MG63 (cell line): ENCODE measurements at regions not wholly inside any gene's neighbourhood (a gene's known extent, or its start where the extent isn't known, plus 50 kb on each side); places are given as distances from the start of the nearest gene placed in this dataset.

Experiments used
- DNase-seq: peaks from one replicate; pipeline ENCODE4 v3.0.0-alpha.2; 2020
- H3K27me3 ChIP-seq: fragments of 250-450 bp; sonication (Bioruptor Pico); 2 replicates; pipeline ENCODE4 v1.5.1; 2020; ENCODE audit warnings: mild to moderate bottlenecking, moderate library complexity
- H3K36me3 ChIP-seq: fragments of 250-450 bp; sonication (Bioruptor Pico); 2 replicates; pipeline ENCODE4 v1.5.1; 2020; ENCODE audit warnings: mild to moderate bottlenecking, moderate library complexity
- H3K4me3 ChIP-seq: fragments of 250-450 bp; sonication (Bioruptor Pico); 2 replicates; pipeline ENCODE4 v1.5.1; 2020; ENCODE audit warnings: mild to moderate bottlenecking, moderate library complexity
- H3K9me3 ChIP-seq: fragments of 250-450 bp; sonication (Bioruptor Pico); 2 replicates; pipeline ENCODE4 v1.5.1; 2020; ENCODE audit warnings: mild to moderate bottlenecking, moderate library complexity

DNA sequence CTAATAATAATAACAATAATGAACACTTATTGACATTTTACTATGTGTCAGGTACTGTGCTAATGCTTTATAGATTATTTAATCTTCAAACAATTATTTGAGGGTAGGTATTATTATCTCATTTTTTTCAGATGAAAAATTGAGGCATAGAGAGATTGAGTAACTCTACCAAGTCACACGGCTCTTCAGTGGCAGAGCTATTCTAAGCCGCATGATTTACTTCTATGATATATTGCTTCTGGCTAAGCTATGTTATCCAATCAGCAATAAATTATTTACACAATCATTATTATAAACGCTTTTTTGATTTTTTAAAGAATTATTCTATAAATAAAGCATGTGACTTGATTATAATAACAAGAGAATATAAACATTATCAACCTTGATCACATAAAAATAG, 80.0 kb downstream of the TMEM30B start:
- no peak for DNase-seq
- Histone ChIP-seq H3K36me3 (no peaks in the 10 kb centered on the region), H3K9me3 (no peaks in the 10 kb centered on the region), H3K4me3 (no peak overlapping the region), H3K27me3 (no peaks in the 10 kb centered on the region)

DNA sequence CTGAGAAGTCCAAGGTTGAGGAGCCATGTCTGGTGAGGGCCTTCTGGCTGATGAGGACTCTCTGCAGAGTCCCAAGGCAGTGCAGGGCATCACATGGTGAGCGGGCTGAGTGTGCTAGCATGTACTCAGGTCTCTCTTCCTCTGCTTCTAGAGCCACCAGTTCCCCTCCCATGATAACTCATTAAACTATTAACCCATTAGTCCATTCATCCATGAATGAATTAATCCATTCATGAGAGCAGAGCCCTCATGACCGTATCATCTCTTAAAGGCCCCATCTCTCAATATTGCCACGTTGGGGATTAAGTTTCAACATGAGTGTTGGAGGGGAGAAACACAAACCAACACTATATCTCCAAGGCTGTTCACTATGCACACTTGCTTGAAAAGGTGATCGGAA, 83.7 kb downstream of the TMEM30B start:
- H3K9me3 ChIP-seq = no peaks in the 10 kb centered on the region
- no peak for DNase-seq
- H3K36me3 ChIP-seq = no peaks in the 10 kb centered on the region
- H3K4me3 ChIP-seq = no peak overlapping the region
- no peaks in the 10 kb centered on the region for H3K27me3 ChIP-seq

DNA sequence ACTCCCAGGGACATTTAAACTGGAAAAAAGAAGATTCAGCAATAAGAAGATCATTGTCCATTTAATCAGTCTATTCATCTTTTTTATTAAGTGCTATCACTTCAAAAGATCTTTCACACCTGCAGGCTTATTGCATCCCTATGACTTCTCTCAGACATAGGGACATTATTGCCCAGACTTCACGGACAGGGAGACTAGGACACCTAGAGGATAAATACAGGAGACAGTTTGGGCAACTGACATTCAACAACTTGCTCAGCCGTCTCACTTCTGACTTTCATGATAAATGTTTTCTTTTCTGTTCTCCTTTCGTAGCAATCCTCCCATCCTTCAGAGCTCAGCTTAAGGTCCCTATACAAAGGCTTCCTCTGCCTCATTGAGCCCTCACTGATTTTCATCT, 84.3 kb downstream of the TMEM30B start:
- Histone ChIP-seq H3K36me3 (no peaks in the 10 kb centered on the region), H3K27me3 (no peaks in the 10 kb centered on the region), H3K9me3 (no peaks in the 10 kb centered on the region), H3K4me3 (no peak overlapping the region)
- DNase-seq = no peak

DNA sequence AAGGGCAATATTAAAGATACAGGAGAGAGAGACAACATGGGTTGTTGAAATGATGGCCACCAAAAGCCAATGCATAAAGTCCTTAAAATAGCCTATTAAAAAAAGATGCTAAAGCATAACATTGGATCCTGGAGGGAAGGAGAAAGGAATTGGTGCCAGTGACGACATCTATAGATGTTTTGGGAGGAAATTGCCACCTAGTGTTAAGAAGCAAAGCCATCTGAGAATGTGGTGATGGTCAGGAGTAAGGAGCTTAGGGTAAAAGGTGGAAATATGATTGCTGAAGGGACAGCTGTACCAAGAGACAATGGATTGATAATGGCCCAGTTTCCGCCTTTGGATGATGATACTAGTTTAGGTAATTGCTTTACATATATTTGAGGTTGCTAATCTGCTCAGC, 85.1 kb downstream of the TMEM30B start:
- H3K36me3 ChIP-seq = no peaks in the 10 kb centered on the region
- no peak for DNase-seq
- H3K9me3 ChIP-seq = no peaks in the 10 kb centered on the region
- H3K27me3 ChIP-seq = no peaks in the 10 kb centered on the region
- H3K4me3 ChIP-seq = no peak overlapping the region

DNA sequence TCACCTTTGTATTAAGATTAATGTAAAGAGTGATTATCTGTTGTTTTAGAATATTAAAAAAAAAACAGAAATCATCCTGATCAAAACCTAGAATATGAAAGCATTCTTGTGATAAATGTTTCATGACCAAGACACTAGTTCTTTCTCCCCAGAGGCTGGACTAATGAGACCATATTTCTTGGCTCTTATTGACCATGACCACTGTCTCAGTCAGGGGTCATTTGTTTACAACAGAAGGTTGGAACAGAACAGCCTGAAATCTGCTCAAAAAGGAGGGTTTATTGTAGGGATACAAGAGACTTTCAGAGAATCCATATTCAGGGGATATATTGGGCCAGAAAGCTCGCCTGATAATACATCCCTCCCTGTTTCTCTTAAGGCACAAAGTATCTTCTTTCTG, 87.7 kb downstream of the TMEM30B start:
- Histone ChIP-seq H3K27me3 (no peaks in the 10 kb centered on the region), H3K9me3 (no peaks in the 10 kb centered on the region), H3K4me3 (no peak overlapping the region), H3K36me3 (no peaks in the 10 kb centered on the region)
- no peak for DNase-seq

DNA sequence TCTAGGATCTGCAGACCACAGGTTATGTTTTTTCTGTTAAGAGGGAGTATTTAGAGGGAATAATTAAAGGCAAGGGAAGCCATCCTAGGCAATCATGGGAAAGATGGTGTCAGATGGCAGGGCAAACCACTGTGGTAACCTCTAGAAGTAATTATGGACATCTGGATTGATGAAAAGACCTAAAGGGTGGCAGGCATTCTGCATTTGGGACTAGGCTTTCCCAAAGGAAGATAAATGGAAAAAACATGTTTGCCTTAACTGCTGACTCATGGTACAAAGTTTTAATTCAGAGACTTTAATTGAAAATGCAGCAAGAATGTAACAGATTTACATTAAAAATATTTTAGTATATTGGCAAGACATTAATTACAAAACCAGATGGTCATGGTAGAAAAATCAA, 88.1 kb downstream of the TMEM30B start:
- no peaks in the 10 kb centered on the region for H3K9me3 ChIP-seq
- no peak overlapping the region for H3K4me3 ChIP-seq
- H3K27me3 ChIP-seq = no peaks in the 10 kb centered on the region
- DNase-seq = no peak
- H3K36me3 ChIP-seq = no peaks in the 10 kb centered on the region

DNA sequence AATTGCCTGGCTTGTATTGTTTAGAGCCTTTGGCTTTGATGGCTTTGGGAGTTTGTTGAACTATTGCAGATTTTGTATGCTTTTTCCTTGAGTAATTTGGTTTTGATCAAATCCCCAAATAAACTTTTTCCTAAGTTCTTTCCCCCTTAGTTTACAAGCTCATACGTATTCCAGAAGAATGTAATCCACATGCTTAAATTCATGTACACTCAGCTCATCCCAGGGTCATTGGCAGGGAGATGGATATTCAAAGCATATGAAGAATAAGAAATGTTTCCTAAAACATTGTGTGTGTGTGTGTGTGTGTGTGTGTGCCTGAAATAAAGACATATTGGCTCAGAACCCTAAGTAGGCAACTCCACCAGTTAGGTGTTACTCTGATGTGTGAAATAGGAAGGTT, 89.4 kb downstream of the TMEM30B start:
- no peak for DNase-seq
- Histone ChIP-seq H3K36me3 (no peaks in the 10 kb centered on the region), H3K27me3 (no peaks in the 10 kb centered on the region), H3K9me3 (no peaks in the 10 kb centered on the region), H3K4me3 (no peak overlapping the region)

DNA sequence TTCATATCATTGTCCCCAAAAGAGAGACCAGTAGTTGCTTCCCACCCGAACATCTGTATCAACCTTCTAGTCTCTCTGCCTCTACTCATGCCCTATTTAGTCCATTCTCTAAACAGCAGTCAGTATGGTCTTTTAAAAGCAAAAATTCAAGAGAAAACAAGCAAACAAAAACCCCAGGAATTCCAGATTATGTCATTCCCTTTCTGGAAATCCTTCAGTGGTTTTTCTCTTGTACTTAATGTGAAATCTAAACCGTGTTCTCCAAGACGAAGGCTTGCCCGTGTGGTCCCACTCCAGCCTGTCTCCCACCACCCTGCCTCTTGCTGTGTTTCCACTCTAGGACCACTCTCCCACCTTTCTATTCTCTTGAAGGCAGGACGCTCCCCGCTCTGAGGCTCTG, 90.8 kb downstream of the TMEM30B start:
- Histone ChIP-seq H3K36me3 (no peaks in the 10 kb centered on the region), H3K9me3 (no peaks in the 10 kb centered on the region), H3K27me3 (no peaks in the 10 kb centered on the region), H3K4me3 (no peak overlapping the region)
- no peak for DNase-seq

DNA sequence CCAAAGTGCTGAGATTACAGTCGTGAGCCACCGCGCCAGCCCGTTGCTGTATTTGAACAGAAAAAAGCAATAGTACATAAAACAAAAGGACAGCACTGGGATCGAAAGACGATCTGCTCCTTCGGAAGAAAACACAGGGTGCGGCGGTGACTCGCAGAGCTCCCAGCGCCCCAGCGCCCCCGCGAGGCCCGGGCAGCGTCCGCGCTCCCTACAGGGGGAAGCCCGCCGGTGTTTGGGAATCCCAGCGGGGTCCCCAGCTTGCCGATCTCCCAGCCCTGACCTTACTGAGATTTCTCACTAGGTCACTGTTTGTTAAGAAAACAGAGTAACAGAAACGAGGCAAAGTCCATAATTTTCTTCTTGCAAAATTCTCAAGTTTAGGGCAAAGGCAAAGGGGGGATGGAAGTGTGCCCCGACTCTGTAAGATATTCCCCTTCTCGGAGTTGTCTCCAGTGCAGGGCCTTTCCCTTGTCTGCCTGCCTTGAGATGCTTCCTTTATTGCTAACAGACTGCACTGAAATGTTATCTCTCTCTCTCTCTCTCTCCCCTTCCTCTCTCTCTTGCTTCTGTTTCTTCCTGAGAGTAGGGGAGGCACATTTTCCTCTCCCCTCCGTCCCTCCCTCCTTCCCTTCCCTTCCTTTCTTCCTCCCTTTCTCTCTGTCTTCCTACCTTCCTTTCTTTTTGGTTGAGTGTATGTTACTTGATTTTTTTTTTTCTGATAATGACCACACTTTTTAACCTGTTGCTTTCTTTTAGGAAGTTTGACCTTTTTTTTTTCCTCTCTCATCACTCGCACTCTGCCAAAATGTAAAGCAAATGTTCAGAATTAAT, 91.9 kb downstream of the TMEM30B start:
- DNase-seq = no peak
- Histone ChIP-seq H3K4me3 (no peak overlapping the region), H3K9me3 (no peaks in the 10 kb centered on the region)

DNA sequence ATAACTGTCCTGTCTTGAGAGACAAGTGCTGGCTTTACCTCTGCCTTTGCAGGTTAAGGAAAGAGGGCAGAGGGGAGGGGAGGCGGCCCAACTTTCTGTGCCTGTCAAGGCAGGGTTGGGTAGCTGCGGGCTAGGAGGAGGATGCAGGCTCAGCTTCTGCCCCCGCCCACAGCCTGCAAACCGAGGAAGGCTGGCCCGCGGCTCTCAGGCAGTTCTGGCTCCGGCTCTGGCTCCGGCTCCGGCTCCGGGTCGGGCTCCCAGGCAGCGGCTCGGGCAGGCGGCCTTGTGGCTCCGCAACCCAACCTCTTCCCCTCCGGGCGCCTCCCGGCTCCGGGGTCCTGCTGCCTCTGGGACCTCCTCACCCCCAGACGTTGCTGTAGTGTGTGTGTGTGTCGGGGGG, 92.9 kb downstream of the TMEM30B start:
- Histone ChIP-seq H3K4me3 (no peak overlapping the region), H3K27me3 (no peaks in the 10 kb centered on the region), H3K36me3 (no peaks in the 10 kb centered on the region), H3K9me3 (no peaks in the 10 kb centered on the region)
- DNase-seq = no peak

More for the DNA sequence above, 91.9 kb downstream of the TMEM30B start:
- no peaks in the 10 kb centered on the region for H3K27me3 ChIP-seq
- no peaks in the 10 kb centered on the region for H3K36me3 ChIP-seq

DNA sequence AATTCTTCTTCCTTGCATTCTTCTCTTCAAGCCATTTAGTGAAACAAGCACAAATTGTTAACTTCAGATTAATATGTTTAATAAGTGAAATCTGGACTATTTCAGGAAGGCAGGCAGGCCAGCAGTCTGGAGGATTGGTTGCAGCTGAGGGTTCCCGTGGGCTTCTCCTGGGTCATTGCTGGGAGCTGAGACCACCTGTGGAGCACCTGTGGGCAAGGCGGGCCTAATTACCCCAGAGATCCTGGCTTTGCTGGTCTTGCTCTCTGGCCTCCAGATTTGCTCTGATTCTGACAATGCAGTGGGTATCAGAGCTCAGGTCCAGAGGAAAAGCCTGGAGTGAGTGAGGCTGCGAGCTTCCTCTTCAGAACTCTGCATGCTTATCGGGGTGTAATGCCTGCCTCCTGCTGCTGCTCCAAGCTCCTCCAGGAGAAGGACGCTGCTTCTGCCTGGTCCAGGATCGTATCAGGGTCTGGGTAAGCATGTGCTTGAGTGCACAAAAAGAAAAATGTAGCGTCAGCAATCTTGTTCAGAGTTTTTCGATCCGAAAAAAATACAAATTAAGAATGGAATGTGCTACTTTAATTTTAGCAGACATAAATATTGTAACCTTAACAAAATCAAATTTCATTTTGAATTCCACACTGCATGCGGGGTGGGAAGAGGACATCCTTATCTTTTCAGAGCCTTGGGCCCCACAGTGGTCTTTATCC, 93.8 kb downstream of the TMEM30B start:
- Histone ChIP-seq H3K36me3 (no peaks in the 10 kb centered on the region), H3K27me3 (no peaks in the 10 kb centered on the region), H3K9me3 (no peaks in the 10 kb centered on the region), H3K4me3 (no peak overlapping the region)
- no peak for DNase-seq

DNA sequence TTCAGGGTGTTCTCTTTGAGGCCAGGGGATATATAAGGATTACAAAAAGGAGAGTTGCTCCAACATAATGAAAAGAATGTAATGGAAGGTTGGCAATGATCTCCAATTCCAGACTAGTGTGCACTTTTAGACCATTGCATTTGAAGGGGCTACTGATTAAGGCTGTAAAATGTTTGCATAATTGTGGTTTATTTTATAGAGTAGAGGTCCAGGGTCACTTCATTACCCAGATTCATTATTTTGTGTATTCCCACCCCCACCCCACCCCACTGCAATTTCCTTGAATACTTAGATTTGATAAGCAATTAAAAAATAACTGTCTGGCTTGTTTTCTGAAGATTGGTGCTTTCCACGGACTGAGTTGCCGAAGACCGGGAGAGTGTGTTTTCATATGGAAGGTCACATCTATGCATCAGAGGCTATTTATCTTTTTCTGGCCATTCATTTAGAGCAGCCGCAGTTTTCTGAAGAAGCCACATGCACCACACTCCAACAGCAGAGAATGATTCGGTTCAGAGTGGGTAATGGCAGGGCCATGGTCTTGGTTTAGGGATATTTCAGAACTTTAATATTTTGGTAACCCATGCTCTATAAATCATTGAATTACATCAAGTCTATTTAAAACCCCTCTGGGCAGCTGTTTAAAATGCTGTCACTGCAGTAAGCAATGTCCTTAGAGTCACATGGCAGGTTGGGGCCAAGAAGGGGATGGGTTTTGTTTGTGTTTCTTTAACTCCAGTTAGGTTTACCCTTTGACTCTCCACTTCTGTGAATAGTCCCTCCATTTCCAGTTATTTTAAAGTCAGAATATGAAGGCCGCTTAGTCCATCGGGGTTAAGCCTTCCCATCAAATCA, 94.6 kb downstream of the TMEM30B start:
- no peak for DNase-seq

DNA sequence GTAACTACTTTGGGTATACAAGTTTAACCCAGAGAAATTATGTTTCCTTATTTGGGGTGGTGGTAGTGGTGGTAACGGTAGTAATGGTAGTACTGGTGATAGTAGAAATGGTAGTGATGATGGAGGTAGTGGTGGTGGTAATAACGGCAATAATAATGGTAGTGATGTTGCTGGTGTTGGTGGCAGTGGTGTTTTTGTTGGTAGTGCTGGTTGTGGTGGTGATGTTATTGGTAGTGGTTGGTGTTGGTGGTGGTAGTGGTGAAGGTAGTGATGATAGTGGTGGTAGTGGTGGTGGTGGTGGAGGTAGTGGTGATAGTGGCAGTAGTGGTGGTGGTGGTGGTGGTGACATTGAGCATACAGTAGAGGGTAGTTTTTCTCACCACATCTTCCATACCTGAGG, 95.6 kb downstream of the TMEM30B start:
- no peak overlapping the region for H3K4me3 ChIP-seq
- no peaks in the 10 kb centered on the region for H3K36me3 ChIP-seq
- DNase-seq = no peak
- no peaks in the 10 kb centered on the region for H3K27me3 ChIP-seq
- no peaks in the 10 kb centered on the region for H3K9me3 ChIP-seq

More for the DNA sequence above, 94.6 kb downstream of the TMEM30B start:
- Histone ChIP-seq H3K27me3 (no peaks in the 10 kb centered on the region), H3K9me3 (no peaks in the 10 kb centered on the region), H3K36me3 (no peaks in the 10 kb centered on the region), H3K4me3 (no peak overlapping the region)

DNA sequence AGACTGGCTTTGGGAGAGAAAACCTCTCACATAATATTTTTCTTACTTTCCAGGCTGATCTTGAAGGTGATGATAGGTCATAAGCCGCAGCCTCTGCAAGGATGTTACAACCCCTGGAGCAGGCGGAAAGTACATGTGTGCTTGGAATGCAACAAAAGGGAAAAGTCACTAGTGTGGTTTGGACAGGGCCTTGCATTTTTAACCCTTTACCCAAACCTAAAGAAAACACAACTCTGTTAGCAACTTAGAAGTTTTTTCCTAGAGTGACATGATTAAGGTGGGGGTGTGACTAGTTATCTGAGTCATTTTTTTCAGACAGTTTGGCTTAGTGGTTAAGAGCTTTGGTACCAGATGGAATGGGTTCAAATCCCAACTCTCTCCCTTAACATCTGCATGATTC, 97.0 kb downstream of the TMEM30B start:
- no peaks in the 10 kb centered on the region for H3K27me3 ChIP-seq
- DNase-seq = peak; percentile 68
- no peaks in the 10 kb centered on the region for H3K9me3 ChIP-seq
- no peak overlapping the region for H3K4me3 ChIP-seq
- H3K36me3 ChIP-seq = no peaks in the 10 kb centered on the region

DNA sequence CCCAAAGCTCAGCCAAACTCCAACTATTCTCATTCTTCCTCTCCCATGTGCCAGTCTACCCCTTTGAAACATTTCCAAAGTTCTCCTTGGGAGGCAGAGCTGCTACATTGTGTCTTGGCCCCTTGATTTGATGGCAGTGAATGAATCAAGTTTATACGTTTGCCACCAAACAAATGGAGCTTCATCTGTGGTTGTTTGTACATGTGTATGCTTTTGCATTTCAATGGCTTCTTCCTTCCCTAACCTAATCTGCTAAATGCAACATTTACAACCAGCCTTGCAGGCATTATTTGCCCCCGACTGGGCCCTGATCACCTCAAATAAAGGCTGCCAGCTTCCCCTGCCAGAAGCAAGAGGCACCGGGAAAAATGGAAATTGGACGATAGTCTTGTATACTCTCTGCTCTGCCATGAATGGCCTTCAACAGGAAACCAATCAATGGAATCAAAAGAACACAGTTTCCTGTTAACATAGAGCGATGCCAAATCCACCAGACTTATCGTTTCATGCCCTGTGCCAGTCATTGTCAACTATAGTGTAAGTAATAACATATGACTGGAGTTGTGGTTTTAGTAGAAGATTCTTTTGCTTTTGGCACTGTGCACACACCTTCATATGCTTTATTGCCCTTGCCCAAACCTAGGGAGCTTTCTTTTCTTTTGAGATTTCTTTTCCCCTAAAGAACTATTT, 97.8 kb downstream of the TMEM30B start:
- DNase-seq = peak; percentile 46
- Histone ChIP-seq H3K9me3 (no peaks in the 10 kb centered on the region), H3K27me3 (no peaks in the 10 kb centered on the region), H3K36me3 (no peaks in the 10 kb centered on the region), H3K4me3 (no peak overlapping the region)

DNA sequence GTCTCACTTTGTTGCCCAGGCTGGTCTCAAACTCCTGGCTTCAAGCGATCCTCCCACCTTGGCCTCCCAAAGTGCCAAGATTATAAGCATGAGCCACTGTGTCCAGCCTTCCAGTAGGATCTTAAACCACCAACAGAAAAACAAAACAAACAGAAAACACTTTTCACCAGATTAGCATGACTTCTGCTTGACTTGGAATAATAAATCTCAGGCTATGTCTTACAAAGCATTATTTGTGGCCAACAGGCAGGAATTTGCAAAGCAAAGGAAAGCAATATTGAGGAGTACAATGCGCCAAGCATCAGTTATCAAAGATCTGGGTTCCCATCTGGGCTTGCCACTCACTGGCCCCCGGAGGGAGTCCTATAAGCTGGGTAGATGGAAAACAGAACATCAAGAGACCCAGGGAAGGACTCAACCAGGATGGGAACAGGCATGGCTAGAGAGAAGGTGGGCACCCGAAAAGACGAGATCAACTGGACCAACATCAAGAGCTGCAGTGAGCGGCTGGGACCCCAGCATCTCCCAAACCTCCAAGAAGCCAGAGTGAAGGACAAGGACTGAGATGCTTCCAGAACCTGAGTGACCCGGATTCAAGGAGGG, 101.2 kb downstream of the TMEM30B start:
- no peak for DNase-seq
- Histone ChIP-seq H3K9me3 (no peaks in the 10 kb centered on the region), H3K4me3 (no peak overlapping the region), H3K27me3 (no peaks in the 10 kb centered on the region), H3K36me3 (no peaks in the 10 kb centered on the region)
